ENCODE measurements at regions not wholly inside any gene's neighbourhood (a gene's known extent, or its start where the extent isn't known, plus 50 kb on each side); places are given as distances from the start of the nearest gene placed in this dataset.

DNA sequence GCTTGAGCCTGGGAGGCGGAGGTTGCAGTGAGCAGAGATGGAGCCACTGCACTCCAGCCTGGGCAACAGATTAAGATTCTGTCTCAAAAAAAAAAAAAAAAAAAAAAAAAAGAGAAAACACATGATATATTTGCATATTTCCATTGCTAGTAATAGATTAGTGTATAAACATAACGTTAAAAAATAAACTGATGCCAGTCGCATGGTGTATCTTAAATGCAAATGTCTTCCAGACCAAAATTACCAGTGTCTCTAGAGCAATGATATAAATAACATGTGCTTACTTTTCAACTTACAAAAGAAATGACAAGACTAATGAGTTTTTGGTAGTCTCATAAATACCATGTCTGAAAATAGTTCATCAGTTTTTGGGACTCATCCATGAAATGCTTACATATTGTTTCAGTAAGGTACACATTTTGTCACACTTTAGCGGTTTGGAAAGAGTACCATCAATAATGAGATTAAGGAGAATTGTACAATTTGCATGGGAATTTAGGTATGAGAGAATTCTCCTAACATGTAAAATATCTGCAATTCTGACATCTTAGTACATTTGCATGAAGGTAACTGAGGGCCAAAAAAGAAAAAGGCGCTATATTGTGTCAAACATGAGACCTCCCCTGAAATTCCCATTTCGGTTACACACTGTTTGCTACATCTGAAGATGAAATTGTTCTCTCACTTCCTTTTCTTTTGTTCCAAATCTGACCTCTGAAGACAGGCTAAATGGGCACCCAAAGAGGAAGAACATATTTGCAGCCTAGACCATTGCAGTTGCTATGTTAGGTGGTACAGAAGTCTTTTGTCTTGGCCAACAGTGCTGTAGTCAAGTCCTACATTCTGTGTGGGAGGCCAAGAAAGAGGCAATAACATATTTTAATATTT, 51.5 kb upstream of the PIP4K2A start:
- TF ChIP-seq, protein P1, sequence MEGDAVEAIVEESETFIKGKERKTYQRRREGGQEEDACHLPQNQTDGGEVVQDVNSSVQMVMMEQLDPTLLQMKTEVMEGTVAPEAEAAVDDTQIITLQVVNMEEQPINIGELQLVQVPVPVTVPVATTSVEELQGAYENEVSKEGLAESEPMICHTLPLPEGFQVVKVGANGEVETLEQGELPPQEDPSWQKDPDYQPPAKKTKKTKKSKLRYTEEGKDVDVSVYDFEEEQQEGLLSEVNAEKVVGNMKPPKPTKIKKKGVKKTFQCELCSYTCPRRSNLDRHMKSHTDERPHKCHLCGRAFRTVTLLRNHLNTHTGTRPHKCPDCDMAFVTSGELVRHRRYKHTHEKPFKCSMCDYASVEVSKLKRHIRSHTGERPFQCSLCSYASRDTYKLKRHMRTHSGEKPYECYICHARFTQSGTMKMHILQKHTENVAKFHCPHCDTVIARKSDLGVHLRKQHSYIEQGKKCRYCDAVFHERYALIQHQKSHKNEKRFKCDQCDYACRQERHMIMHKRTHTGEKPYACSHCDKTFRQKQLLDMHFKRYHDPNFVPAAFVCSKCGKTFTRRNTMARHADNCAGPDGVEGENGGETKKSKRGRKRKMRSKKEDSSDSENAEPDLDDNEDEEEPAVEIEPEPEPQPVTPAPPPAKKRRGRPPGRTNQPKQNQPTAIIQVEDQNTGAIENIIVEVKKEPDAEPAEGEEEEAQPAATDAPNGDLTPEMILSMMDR (IDR thresholded peaks at IDR 0.05; ENCODE audit: insufficient read depth, low read depth, low read length) = no peak
- no peak for TF ChIP-seq EZH2 (IDR thresholded peaks at IDR 0.05; ENCODE audit: insufficient read depth, low read length)
